Adrenal gland (tissue), 5 donors: ENCODE measurements at regions not wholly inside any gene's neighbourhood (a gene's known extent, or its start where the extent isn't known, plus 50 kb on each side); places are given as distances from the start of the nearest gene placed in this dataset.

Experiments
- POLR2A ChIP-seq, 2 donors: fragments of 450-650 bp; IDR thresholded peaks; one replicate each; pipeline ENCODE4 v1.6.1; 2017; ENCODE audit warnings: antibody characterized with exemption in 2 of 2, mild to moderate bottlenecking in 2 of 2, moderate library complexity in 1 of 2
- TF ChIP-seq, protein P1 (sequence below), 6 experiments: fragments of 450-650 bp in 4 of 6; fragments of 200-600 bp in 2 of 6; sonication (generic) in 1 of 6; IDR thresholded peaks; 1 replicate in 5 of 6; 2 replicates in 1 of 6; pipeline versions ENCODE4 v1.5.1 to v1.8.0; 2016 to 2021; ENCODE audit warnings: antibody characterized with exemption in 6 of 6, mild to moderate bottlenecking in 2 of 6, moderate library complexity in 1 of 6
- donor health status: DM: no; HTN: no; CAD: no.

- TF ChIP-seq, protein P1, sequence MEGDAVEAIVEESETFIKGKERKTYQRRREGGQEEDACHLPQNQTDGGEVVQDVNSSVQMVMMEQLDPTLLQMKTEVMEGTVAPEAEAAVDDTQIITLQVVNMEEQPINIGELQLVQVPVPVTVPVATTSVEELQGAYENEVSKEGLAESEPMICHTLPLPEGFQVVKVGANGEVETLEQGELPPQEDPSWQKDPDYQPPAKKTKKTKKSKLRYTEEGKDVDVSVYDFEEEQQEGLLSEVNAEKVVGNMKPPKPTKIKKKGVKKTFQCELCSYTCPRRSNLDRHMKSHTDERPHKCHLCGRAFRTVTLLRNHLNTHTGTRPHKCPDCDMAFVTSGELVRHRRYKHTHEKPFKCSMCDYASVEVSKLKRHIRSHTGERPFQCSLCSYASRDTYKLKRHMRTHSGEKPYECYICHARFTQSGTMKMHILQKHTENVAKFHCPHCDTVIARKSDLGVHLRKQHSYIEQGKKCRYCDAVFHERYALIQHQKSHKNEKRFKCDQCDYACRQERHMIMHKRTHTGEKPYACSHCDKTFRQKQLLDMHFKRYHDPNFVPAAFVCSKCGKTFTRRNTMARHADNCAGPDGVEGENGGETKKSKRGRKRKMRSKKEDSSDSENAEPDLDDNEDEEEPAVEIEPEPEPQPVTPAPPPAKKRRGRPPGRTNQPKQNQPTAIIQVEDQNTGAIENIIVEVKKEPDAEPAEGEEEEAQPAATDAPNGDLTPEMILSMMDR (IDR thresholded peaks at IDR 0.05): no peak
- TF ChIP-seq POLR2A (IDR thresholded peaks at IDR 0.05): no peak
These were observed 219.9 kb upstream of the PROK2 start for GRCh38 chr3:72004749-72005292.
